ENCODE measurements at regions not wholly inside any gene's neighbourhood (a gene's known extent, or its start where the extent isn't known, plus 50 kb on each side); places are given as distances from the start of the nearest gene placed in this dataset.

DNA sequence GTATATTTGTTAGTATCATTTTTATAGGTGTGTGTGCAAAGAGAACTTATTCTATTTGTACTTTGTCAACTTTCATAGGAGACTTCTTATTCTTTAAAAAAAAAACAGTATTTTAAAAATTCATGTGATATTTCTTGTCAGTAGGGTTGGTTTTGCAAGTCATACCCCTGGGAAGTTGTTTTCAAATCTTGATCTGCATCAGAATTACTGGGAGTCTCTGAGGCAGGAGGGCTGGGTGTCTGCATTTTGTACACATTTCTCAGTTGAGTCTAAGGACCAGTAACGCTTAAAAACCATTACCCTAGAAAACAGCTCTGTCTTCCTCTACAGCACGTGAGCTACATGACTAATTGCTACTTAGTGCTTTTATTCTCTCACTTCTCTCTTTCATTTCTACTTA, 76.0 kb upstream of the CTTNBP2NL start:
- no peak overlapping the region for H3K4me3 ChIP-seq
- TF ChIP-seq, protein P1, sequence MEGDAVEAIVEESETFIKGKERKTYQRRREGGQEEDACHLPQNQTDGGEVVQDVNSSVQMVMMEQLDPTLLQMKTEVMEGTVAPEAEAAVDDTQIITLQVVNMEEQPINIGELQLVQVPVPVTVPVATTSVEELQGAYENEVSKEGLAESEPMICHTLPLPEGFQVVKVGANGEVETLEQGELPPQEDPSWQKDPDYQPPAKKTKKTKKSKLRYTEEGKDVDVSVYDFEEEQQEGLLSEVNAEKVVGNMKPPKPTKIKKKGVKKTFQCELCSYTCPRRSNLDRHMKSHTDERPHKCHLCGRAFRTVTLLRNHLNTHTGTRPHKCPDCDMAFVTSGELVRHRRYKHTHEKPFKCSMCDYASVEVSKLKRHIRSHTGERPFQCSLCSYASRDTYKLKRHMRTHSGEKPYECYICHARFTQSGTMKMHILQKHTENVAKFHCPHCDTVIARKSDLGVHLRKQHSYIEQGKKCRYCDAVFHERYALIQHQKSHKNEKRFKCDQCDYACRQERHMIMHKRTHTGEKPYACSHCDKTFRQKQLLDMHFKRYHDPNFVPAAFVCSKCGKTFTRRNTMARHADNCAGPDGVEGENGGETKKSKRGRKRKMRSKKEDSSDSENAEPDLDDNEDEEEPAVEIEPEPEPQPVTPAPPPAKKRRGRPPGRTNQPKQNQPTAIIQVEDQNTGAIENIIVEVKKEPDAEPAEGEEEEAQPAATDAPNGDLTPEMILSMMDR (IDR thresholded peaks at IDR 0.05), result no peak
- TF ChIP-seq POLR2A (IDR thresholded peaks at IDR 0.05) (no peak), POLR2AphosphoS5 (IDR thresholded peaks at IDR 0.05) (no peak)
- peak overlapping the region in 1 of 2 donors; percentile 23 for H3K27ac ChIP-seq
- peaks cover 8% of the 10 kb centered on the region for H3K4me1 ChIP-seq (replicated peaks)
- no peaks in the 10 kb centered on the region for H3K9me3 ChIP-seq
- intact Hi-C loops (cut with DNase I), result no loop called here
- no peaks in the 10 kb centered on the region for H3K36me3 ChIP-seq
- H3K27me3 ChIP-seq (replicated peaks; ENCODE audit: insufficient read depth), result no peaks in the 10 kb centered on the region
- 78% methylated on average over 2 of the region's 2 CpGs for WGBS
- no peak for DNase-seq (ENCODE audit: low spot score)

DNA sequence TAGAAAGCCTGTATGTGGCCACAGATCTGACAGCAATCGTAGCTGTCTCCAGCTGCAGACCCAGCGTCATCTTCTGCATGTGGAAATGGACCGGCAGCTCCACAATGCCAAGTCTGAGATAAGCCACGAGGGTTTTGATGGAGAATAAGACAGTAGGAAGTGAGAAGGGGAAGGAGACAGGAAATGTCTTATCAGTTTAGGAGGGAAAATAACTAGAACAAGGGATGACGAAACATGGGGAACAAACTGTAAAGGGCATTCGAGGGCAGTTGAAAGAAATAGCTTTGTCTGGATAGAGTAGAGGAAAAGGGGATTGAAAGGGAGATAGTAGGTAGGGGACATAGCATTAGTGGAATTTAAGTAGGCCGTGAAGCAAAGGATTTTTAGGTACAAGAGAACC, 74.0 kb upstream of the CTTNBP2NL start:
- H3K9me3 ChIP-seq, result no peaks in the 10 kb centered on the region
- H3K36me3 ChIP-seq, result no peaks in the 10 kb centered on the region
- no peak overlapping the region for H3K27ac ChIP-seq
- H3K4me1 ChIP-seq (replicated peaks), result peaks cover 8% of the 10 kb centered on the region
- H3K4me3 ChIP-seq, result no peak overlapping the region
- no peak for TF ChIP-seq POLR2A (IDR thresholded peaks at IDR 0.05)
- no peak for TF ChIP-seq POLR2AphosphoS5 (IDR thresholded peaks at IDR 0.05)
- TF ChIP-seq, protein P1 (IDR thresholded peaks at IDR 0.05), result no peak
- intact Hi-C loops (cut with DNase I), result no loop called here
- WGBS, result 76% methylated on average over 7 of the region's 7 CpGs
- DNase-seq (ENCODE audit: low spot score), result no peak
- no peaks in the 10 kb centered on the region for H3K27me3 ChIP-seq (replicated peaks; ENCODE audit: insufficient read depth)

GRCh38 chr1:112322983-112323678, 72.9 kb upstream of the CTTNBP2NL start:
- H3K27ac ChIP-seq, result no peak overlapping the region
- intact Hi-C loops (cut with DNase I), result no loop called here
- H3K9me3 ChIP-seq, result no peaks in the 10 kb centered on the region
- TF ChIP-seq, protein P1 (IDR thresholded peaks at IDR 0.05), result no peak
- no peak for TF ChIP-seq POLR2AphosphoS5 (IDR thresholded peaks at IDR 0.05)
- H3K4me1 ChIP-seq (replicated peaks), result peaks cover 5% of the 10 kb centered on the region
- WGBS, result 75% methylated on average over 4 of the region's 4 CpGs
- H3K27me3 ChIP-seq (replicated peaks; ENCODE audit: insufficient read depth), result no peaks in the 10 kb centered on the region
- DNase-seq (ENCODE audit: low spot score), result no peak
- H3K4me3 ChIP-seq, result no peak overlapping the region
- H3K36me3 ChIP-seq, result no peaks in the 10 kb centered on the region

DNA sequence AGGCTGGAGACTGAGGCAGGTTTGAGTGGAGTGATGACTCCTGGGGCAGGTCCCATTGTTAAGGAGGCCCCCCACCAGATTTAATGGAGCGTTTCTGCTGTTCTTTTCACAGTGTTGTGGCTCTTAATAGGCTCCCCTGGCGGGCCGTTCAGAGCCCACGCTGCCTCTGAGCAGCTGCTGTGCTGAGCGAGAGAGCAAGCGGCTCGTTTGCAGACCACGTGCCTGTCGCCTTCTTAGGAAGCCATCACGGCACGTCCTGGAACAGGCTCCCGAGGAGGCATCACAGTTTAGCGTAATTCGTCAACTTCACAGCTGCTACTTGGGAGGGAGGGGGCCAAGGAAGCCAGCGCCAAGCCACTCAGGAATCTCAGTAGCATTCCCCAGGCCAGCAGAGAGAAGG, 70.5 kb upstream of the CTTNBP2NL start:
- no peaks in the 10 kb centered on the region for H3K36me3 ChIP-seq
- no peak overlapping the region for H3K27ac ChIP-seq
- intact Hi-C loops (cut with DNase I), result no loop called here
- H3K4me3 ChIP-seq, result no peak overlapping the region
- DNase-seq (ENCODE audit: low spot score), result no peak
- TF ChIP-seq, protein P1 (IDR thresholded peaks at IDR 0.05), result no peak
- TF ChIP-seq POLR2AphosphoS5 (IDR thresholded peaks at IDR 0.05) (no peak), POLR2A (IDR thresholded peaks at IDR 0.05) (no peak)
- no peaks in the 10 kb centered on the region for H3K9me3 ChIP-seq
- H3K4me1 ChIP-seq (replicated peaks), result no peaks in the 10 kb centered on the region
- WGBS, result 23% methylated on average over 15 of the region's 15 CpGs
- H3K27me3 ChIP-seq (replicated peaks; ENCODE audit: insufficient read depth), result no peaks in the 10 kb centered on the region

DNA sequence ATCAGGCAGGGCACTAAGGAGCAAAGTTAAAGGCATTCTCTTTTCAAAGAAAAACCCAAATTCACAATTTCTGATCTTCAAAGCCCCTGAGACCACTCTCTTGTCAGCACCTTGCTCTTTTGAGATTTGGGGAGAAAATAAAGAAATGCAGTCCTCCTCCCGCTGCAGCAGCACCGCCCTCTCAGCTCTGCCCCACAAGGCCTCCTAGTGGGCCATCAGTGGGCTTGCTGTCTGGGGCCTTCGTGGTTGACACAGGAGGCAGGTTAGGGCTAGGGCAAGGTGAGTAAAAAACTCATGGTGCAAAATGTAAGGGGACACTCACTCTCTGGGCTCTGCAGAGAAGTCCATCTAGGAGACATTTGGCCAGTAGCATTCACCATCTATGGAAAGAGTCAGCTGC, 67.4 kb upstream of the CTTNBP2NL start:
- Histone ChIP-seq H3K36me3 (no peaks in the 10 kb centered on the region), H3K9me3 (no peaks in the 10 kb centered on the region), H3K27me3 (replicated peaks; ENCODE audit: insufficient read depth) (no peaks in the 10 kb centered on the region), H3K4me3 (no peak overlapping the region), H3K27ac (no peak overlapping the region), H3K4me1 (replicated peaks) (no peaks in the 10 kb centered on the region)
- 80% methylated on average over 3 of the region's 3 CpGs for WGBS
- no peak for DNase-seq (ENCODE audit: low spot score)
- intact Hi-C loops (cut with DNase I), result no loop called here
- TF ChIP-seq POLR2A (IDR thresholded peaks at IDR 0.05) (no peak), POLR2AphosphoS5 (IDR thresholded peaks at IDR 0.05) (no peak)
- TF ChIP-seq, protein P1 (IDR thresholded peaks at IDR 0.05), result no peak

All from prostate gland (tissue), 2 donors.